HG03135 (cell line): ENCODE measurements at regions not wholly inside any gene's neighbourhood (a gene's known extent, or its start where the extent isn't known, plus 50 kb on each side); places are given as distances from the start of the nearest gene placed in this dataset.

Experiments
- ATAC-seq: cut with Tn5 transposase; IDR thresholded peaks from one replicate; pipeline ENCODE4 v1.9.1; 2021; ENCODE audit warnings: mild to moderate bottlenecking, moderate library complexity; ENCODE audit not compliant: unreplicated experiment

- ATAC-seq: no peak
Observed at GRCh38 chr13:78719367-78719766, 60.4 kb upstream of the OBI1 start.

GRCh38 chr13:78714717-78715116 lies 55.8 kb upstream of the OBI1 start:
- ATAC-seq: no peak

GRCh38 chr13:78712831-78713230 lies 53.9 kb upstream of the OBI1 start:
- no peak for ATAC-seq

GRCh38 chr13:78709028-78709427 lies 50.1 kb upstream of the OBI1 start:
- no peak for ATAC-seq
